Neural progenitor cell (in vitro differentiated cells): ENCODE measurements at regions not wholly inside any gene's neighbourhood (a gene's known extent, or its start where the extent isn't known, plus 50 kb on each side); places are given as distances from the start of the nearest gene placed in this dataset.

Experiments used
- EZH2 ChIP-seq: fragments of 200-600 bp; sonication (generic); IDR thresholded peaks from 2 replicates; pipeline ENCODE4 v1.6.1; 2017; ENCODE audit warnings: antibody characterized with exemption, mild to moderate bottlenecking, moderate library complexity
- EZH2phosphoT487 ChIP-seq: fragments of 200-600 bp; sonication (generic); IDR thresholded peaks from 2 replicates; pipeline ENCODE4 v1.6.1; 2017; ENCODE audit warnings: antibody characterized with exemption
- TF ChIP-seq, protein P1 (sequence below): fragments of 200-600 bp; sonication (generic); IDR thresholded peaks from 2 replicates; pipeline ENCODE4 v1.5.1; 2017; ENCODE audit warnings: antibody characterized with exemption, mild to moderate bottlenecking

DNA sequence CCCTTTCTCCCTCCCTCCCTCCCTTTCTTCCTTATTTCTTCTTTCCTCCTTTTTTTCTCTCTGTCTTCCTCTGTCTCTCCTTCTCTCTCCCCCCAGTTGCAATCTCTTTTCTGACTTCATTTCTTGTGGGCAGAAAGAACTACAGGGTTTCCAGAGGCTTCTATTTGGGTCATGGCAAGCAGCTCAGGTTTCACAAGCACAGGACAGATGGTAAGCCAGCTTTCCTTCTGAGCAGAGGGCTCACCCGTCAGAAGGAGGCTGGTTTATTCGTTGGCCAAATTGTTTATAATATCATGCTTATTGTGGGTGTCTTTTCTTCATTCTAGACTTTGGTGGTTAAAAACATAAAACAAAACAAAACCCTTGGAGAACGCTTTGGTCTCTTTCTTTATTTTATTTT lies 58.9 kb upstream of the CLMP start:
- TF ChIP-seq, protein P1, sequence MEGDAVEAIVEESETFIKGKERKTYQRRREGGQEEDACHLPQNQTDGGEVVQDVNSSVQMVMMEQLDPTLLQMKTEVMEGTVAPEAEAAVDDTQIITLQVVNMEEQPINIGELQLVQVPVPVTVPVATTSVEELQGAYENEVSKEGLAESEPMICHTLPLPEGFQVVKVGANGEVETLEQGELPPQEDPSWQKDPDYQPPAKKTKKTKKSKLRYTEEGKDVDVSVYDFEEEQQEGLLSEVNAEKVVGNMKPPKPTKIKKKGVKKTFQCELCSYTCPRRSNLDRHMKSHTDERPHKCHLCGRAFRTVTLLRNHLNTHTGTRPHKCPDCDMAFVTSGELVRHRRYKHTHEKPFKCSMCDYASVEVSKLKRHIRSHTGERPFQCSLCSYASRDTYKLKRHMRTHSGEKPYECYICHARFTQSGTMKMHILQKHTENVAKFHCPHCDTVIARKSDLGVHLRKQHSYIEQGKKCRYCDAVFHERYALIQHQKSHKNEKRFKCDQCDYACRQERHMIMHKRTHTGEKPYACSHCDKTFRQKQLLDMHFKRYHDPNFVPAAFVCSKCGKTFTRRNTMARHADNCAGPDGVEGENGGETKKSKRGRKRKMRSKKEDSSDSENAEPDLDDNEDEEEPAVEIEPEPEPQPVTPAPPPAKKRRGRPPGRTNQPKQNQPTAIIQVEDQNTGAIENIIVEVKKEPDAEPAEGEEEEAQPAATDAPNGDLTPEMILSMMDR, result no peak
- TF ChIP-seq EZH2phosphoT487 (no peak), EZH2 (no peak)
